D721Med (cell line): ENCODE measurements at regions not wholly inside any gene's neighbourhood (a gene's known extent, or its start where the extent isn't known, plus 50 kb on each side); places are given as distances from the start of the nearest gene placed in this dataset.
"Not testable (repeated sequence)": the region's sequence is repeated elsewhere in the genome, so short reads cannot be mapped to it uniquely, and the experiment has no call there.

Source experiments
- DNase-seq: peaks from one replicate; pipeline ENCODE4 v3.0.0; 2011; ENCODE audit warnings: low spot score; ENCODE audit not compliant: insufficient read length
- FAIRE-seq: peaks from 2 replicates; lab custom pipeline; 2011; peaks lifted over from hg19 to GRCh38; lab: Jason Lieb, UNC
- CTCF ChIP-seq: IDR thresholded peaks from 2 replicates; pipeline ENCODE4 v1.5.1; 2012; ENCODE audit warnings: mild to moderate bottlenecking, control low read depth; ENCODE audit not compliant: insufficient read depth; ENCODE audit errors: missing control alignments

DNA sequence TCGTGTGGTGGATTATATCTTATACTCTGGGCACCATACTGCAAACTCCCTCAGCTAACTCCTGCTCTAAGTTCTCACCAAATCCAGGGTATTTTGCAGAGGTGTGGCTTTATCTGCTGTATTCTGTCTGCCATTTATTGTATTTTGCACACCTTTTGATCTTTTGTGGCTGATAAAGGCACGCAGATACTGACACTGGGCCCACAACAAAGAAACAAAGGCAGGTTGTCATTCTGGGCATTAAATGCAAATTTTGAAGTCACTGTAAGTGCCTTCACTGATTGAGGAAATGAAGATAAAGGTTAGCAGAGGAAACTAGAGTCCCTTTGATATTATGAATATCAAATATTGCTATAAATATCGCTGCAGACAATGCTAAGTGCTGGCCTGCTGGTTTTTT lies 265.8 kb upstream of the MEIS1 start:
- TF ChIP-seq CTCF = no peak
- no peak for DNase-seq
- FAIRE-seq = no peak

- FAIRE-seq (no peak), DNase-seq (no peak)
- no peak for TF ChIP-seq CTCF
These were observed 270.5 kb upstream of the MEIS1 start for GRCh38 chr2:66164470-66164869.

- FAIRE-seq (no peak), DNase-seq (no peak)
- TF ChIP-seq CTCF = no peak
These were observed 278.8 kb upstream of the MEIS1 start for GRCh38 chr2:66156171-66156570.

DNA sequence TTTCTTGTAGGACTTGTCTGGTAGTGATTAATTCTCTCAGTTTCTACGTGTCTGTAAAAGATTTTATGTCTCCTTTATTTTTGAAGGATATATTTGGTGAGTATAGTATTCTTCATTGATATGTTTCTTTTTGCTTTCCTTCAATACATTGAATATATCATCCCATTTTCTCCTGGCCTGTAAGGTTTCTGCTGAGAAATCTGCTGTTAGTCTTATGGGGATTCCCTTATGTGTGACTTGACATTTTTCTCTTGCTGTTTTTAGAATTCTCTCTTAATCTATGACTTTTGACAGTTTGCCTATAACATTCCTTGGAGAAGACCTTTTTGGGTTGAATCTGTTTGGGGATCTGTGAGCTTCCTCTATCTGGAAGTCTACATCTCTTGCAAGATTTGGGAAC lies 281.0 kb upstream of the MEIS1 start:
- no peak for FAIRE-seq
- TF ChIP-seq CTCF = no peak
- no peak for DNase-seq

DNA sequence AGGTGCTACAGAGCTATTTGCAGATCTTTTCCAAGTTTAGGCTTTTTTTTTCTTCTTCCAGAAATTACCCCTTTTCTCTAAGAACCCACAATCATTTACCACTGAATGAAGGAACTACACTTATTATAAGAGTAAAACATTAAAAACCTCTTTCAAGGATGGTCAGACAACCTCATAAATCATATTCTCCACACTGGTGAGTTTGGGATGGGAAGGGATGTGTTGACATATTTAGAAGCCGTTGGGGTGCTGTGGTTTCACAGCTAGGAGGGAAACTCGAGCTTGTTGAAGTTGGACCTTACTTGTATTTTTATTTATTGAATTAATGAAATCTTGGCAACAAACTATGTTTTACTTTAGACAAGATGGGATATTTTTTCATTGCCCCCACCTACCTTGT lies 289.4 kb upstream of the MEIS1 start:
- FAIRE-seq (no peak), DNase-seq (no peak)
- TF ChIP-seq CTCF = no peak

DNA sequence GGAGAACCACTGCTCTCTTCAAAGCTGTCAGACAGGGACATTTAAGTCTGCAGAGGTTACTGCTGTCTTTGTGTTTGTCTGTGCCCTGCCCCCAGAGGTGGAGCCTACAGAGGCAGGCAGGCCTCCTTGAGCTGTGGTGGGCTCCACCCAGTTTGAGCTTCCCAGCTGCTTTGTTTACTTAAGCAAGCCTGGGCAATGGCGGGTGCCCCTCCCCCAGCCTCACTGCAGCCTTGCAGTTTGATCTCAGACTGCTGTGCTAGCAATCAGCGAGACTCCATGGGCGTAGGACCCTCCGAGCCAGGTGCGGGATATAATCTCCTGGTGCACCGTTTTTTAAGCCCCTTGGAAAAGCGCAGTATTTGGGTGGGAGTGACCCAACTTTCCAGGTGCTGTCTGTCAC lies 290.6 kb upstream of the MEIS1 start:
- not testable (repeated sequence) for DNase-seq, FAIRE-seq

DNA sequence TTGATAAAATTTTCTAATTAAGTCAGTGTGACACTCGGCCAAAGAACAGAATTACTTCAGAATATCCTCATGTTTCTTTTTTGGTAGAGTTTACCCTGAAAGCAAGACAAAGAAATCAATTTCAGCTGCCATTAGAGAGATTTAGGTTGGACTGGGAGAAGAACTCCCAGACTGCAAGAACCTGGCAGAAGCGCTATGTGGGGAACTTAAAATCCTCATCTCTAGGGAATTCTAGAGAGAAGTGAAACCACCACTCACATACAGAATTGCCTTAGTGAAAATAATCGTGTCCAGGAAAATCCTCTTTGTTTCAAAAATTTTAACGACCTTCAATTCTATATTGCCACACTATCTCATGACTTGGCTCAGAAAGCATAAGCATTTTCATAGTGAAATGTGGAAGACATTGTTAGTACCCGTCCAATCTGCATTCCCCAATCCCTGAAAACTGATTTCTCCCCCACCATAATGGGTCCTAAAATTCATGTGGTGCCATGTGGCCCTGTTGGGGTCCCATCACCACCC lies 297.3 kb upstream of the MEIS1 start:
- FAIRE-seq (no peak), DNase-seq (no peak)
- TF ChIP-seq CTCF = no peak
